ENCODE measurements at regions not wholly inside any gene's neighbourhood (a gene's known extent, or its start where the extent isn't known, plus 50 kb on each side); places are given as distances from the start of the nearest gene placed in this dataset.
A peak's percentile ranks its signal among the peaks of the same experiment; 100 is the strongest.

- DNase-seq (ENCODE audit: low spot score), result no peak
Observed at GRCh38 chr4:30314001-30314400, 406.2 kb upstream of the PCDH7 start.

GRCh38 chr4:30330894-30331652 lies 389.1 kb upstream of the PCDH7 start:
- DNase-seq (ENCODE audit: low spot score), result no peak

GRCh38 chr4:30341731-30342130 lies 378.4 kb upstream of the PCDH7 start:
- DNase-seq (ENCODE audit: low spot score), result no peak

GRCh38 chr4:30350288-30350687 lies 369.9 kb upstream of the PCDH7 start:
- DNase-seq (ENCODE audit: low spot score), result no peak

DNA sequence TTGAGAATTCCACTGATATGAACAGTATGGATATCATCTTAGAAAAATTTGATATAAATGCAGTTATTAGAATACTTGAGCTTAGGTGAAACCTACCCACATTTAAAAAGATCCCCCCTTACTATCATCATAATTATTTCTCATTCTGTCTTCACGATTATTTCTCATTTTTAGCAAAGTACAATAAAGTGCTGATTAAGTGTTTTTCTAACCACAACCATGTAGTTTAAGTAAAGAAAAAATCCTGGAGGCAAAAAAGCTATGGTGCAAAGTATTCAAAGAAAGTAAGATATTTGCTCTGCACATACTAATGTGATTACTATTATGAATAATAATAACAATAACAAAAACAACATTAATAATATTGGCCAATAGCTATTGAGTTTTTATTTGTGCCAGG lies 365.6 kb upstream of the PCDH7 start:
- DNase-seq (ENCODE audit: low spot score), result no peak

GRCh38 chr4:30362436-30362835 lies 357.7 kb upstream of the PCDH7 start:
- DNase-seq (ENCODE audit: low spot score), result no peak

DNA sequence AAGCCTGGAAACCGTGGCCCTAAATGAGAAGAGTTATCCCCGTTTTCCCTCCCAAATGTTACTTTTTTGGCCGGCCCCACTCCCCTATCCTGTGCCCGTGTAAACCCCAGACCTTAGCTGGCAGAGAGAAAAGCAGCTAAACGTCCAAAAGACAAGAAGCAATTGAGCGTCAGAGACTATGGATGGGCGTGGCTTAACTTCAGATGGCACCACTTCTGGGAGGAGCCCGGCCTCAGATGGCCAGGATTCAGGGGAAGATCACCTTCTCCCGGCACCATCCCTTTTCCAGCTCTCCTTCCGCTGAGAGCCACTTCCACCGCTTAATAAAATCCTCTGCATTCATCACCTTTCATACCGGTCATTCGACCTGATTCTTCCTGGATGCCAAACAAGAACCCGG lies 350.1 kb upstream of the PCDH7 start:
- DNase-seq (ENCODE audit: low spot score), result no peak

DNA sequence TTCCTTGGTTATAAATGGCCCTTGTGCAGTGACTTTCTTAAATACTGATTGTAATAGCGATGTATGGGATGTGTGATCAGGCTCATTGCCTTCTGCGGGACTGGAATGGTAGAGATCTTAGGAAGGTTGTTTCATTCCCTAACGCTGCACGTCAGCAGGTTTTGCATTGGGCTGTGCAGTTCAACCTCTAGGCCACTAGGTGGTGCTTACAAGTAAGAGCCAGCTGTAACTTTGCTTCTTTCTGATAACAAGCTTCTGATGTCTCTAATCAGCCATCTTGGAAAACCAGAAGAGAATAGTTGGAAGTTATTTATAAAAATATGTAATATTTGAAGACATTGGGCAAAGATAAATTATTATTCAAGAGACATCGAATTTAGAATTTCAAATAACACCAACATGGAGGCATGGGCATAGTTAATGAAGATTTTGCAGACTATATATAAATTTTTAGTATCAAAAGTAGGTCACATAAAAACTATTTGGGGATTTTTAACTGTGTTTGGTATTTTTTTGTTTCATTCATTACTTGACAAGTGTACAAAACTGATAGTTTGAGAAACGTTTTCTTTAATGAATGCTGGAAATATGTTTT lies 339.7 kb upstream of the PCDH7 start:
- peak; percentile 71 for DNase-seq (ENCODE audit: low spot score)

GRCh38 chr4:30385650-30386049 lies 334.5 kb upstream of the PCDH7 start:
- DNase-seq (ENCODE audit: low spot score), result no peak

- DNase-seq (ENCODE audit: low spot score), result no peak
Observed at GRCh38 chr4:30386266-30386895, 333.8 kb upstream of the PCDH7 start.

- no peak for DNase-seq (ENCODE audit: low spot score)
Observed at GRCh38 chr4:30395902-30396301, 324.3 kb upstream of the PCDH7 start.

DNA sequence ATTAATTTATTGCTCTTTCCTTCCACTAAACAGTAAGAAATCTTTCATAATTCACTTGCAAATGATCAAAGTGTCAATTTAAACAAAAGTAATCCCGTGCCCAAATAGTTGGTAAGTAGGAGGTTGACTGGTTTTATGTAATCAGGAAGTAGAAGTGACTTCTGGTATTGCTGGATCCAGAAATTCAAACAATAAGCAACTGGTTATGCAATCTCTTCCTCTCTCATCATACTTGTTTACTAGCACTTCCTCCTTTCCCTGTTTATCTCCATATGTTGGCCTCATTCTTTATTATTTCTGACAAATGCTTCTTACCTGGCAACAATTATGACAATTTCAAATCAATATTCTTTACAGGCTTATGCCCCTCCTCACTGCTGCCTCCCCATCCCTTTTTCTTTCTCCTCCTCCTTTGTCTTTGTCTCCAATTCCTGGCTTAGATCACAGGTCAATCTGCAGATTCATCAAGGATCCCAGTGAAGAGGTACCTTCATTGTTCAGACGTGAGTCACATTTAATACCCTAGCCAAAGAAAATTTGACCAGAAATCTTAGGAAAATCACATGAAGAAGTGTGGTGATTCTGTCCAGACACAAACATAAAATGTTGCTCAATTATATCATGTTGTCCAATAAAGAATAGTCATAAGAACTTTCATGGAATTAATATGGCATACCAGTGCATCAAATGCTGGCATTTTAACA lies 323.2 kb upstream of the PCDH7 start:
- DNase-seq (ENCODE audit: low spot score), result no peak

DNA sequence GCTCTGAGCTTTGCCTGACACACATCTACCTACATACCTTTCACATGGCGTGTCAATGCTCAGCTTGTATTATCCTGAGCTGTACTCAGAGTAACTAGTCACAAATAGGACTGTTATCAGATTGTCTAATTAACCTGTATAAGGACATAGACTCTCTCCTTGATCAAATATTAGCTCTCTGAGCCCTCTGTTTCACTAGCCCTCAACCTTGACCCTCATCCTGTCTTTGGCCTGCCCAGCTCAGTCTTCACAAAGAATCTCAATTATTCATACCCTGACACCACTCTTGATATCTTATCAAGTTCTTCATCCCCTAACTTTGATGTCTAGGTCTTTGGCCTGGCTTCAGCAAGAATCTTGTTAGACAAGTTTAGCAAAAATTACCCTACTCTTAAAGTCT lies 320.7 kb upstream of the PCDH7 start:
- DNase-seq (ENCODE audit: low spot score), result no peak

DNA sequence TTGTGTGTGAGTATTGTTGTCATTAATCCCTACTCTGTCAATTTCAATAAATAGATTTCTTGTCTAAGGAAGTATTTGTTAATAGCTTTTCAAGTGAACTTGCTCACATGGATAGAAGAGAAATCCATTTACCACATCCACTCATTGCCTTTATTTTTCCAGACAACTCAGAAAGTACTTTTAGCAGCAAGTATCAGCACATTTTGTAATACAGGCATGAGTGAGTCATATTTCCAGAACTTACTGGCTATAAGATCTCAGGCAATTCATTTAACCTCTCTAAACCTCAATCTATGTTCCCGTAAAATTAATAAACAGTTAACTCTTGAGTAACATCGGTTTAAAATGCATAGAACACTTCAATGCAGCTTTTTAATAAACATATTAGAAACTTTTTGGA lies 317.9 kb upstream of the PCDH7 start:
- no peak for DNase-seq (ENCODE audit: low spot score)

- no peak for DNase-seq (ENCODE audit: low spot score)
Observed at GRCh38 chr4:30413915-30414314, 306.3 kb upstream of the PCDH7 start.

- DNase-seq (ENCODE audit: low spot score), result no peak
Observed at GRCh38 chr4:30416547-30416946, 303.6 kb upstream of the PCDH7 start.

GRCh38 chr4:30427932-30428331 lies 292.2 kb upstream of the PCDH7 start:
- no peak for DNase-seq (ENCODE audit: low spot score)

- no peak for DNase-seq (ENCODE audit: low spot score)
Observed at GRCh38 chr4:30429813-30430761, 290.1 kb upstream of the PCDH7 start.

DNA sequence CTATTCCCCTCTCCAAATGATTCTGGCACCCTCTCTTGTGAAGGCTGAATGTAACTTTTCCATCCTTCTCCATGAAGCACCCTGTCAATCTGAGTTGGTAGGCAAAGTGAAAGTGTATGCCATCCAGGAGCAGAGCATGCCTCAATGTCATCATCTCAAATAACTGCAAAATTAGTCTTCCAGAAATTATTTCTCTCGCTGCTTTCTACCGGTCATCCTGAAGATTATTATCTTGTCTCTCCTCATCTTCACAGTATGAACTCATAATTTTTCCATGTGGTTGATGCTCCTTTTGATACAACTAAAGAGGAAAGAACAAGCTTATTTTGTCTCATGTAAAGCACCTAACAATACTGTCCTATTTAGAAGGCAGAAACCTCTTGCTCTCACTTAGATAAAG lies 285.5 kb upstream of the PCDH7 start:
- DNase-seq (ENCODE audit: low spot score), result no peak

GRCh38 chr4:30436394-30436793 lies 283.8 kb upstream of the PCDH7 start:
- DNase-seq (ENCODE audit: low spot score), result no peak

GRCh38 chr4:30437316-30437715 lies 282.9 kb upstream of the PCDH7 start:
- no peak for DNase-seq (ENCODE audit: low spot score)

Data from SK-N-DZ (cell line).